Liver (tissue), 3 donors: ENCODE measurements at regions not wholly inside any gene's neighbourhood (a gene's known extent, or its start where the extent isn't known, plus 50 kb on each side); places are given as distances from the start of the nearest gene placed in this dataset.

ENCODE experiments used
- CTCF ChIP-seq: fragments of 150-350 bp; IDR thresholded peaks from 2 replicates; pipeline ENCODE4 v1.5.1; 2017; ENCODE audit warnings: improper control_type of control experiment, low read depth, low read length; ENCODE audit not compliant: missing input control
- JUND ChIP-seq, 2 donors: IDR thresholded peaks; 2 replicates each; pipeline ENCODE4 v1.6.1; 2016; ENCODE audit warnings: antibody characterized with exemption in 2 of 2
- TAF1 ChIP-seq: conservative IDR thresholded peaks from 2 replicates; pipeline ENCODE4 v1.6.1; 2016; ENCODE audit warnings: antibody characterized with exemption, mild to moderate bottlenecking
- donor health status: healthy.
- donor health status: healthy.

GRCh38 chr6:119536666-119537065 lies 187.1 kb upstream of the MAN1A1 start:
- no peak for TF ChIP-seq CTCF
- no peak for TF ChIP-seq TAF1
- no peak for TF ChIP-seq JUND (IDR thresholded peaks at IDR 0.05)
